ENCODE measurements at regions not wholly inside any gene's neighbourhood (a gene's known extent, or its start where the extent isn't known, plus 50 kb on each side); places are given as distances from the start of the nearest gene placed in this dataset.

DNA sequence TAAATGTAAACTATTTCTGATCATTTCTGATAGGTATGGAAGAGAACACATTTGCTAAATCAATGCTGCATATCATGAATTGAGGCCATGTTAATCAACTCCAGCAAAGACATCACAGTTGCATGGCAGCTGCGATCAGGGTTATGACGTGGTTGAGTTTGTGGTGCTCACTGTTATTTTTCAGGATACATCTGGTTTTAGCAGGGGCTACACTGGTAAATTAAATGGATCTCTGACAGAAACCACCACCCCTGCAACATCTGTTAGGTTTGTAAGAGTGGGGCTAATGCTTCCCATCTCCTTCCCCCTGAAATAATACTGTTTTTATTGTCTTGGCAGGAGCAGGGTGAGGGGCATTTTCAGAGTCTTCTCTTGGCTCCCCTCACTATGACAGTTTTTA, 444.4 kb upstream of the ZNF507 start:
- TF ChIP-seq, protein P1, sequence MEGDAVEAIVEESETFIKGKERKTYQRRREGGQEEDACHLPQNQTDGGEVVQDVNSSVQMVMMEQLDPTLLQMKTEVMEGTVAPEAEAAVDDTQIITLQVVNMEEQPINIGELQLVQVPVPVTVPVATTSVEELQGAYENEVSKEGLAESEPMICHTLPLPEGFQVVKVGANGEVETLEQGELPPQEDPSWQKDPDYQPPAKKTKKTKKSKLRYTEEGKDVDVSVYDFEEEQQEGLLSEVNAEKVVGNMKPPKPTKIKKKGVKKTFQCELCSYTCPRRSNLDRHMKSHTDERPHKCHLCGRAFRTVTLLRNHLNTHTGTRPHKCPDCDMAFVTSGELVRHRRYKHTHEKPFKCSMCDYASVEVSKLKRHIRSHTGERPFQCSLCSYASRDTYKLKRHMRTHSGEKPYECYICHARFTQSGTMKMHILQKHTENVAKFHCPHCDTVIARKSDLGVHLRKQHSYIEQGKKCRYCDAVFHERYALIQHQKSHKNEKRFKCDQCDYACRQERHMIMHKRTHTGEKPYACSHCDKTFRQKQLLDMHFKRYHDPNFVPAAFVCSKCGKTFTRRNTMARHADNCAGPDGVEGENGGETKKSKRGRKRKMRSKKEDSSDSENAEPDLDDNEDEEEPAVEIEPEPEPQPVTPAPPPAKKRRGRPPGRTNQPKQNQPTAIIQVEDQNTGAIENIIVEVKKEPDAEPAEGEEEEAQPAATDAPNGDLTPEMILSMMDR (IDR thresholded peaks at IDR 0.05; ENCODE audit: insufficient read depth, low read length, missing control alignments) = no peak
- POLR2A ChIA-PET = no interaction called here
- CTCF ChIA-PET = no interaction called here
- H3K4me3 ChIP-seq (ENCODE audit: low read depth, low read length) = no peak overlapping the region
- no peak for DNase-seq (ENCODE audit: low read depth, low spot score)

DNA sequence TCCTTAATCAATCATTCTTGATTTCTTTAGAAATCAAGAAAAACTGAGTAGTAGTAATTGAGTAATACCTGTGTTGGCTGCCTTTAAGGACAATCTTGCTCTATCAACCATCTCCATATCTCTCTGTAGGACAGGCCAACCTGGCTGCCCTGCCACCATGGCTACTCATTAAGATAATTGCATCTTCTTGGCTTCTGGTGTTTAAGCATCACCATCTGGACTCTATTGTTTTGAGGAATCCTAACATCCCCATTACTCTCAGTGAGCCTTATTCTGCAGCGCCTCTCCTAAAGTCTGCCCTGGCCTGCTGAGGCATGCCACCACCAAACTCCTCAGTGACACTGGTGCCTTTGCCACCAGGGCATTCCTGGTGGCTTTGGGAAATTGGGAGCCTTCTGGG, 442.6 kb upstream of the ZNF507 start:
- ChIA-PET POLR2A (no interaction called here), CTCF (no interaction called here)
- no peak overlapping the region for H3K4me3 ChIP-seq (ENCODE audit: low read depth, low read length)
- no peak for DNase-seq (ENCODE audit: low read depth, low spot score)
- TF ChIP-seq, protein P1 (IDR thresholded peaks at IDR 0.05; ENCODE audit: insufficient read depth, low read length, missing control alignments) = no peak

DNA sequence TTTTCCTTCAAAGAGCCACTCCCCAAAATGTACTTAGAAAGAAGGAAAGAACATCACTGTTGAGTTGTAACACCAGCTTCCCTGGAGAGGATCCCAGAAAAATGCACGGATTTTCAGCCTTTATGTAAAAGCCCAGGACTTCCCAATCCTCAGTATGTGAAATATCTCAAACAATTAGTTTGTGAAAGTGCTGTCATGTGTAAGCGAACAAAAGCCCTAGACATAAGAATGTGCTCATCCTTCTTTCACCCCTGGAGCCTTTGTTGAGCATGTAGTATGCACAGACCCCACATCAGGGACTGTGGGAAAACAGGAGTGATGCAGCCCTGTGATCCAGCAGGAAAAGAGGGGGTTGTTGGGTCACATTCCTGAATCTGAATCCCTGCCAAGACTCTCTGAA, 441.4 kb upstream of the ZNF507 start:
- ChIA-PET CTCF (no interaction called here), POLR2A (no interaction called here)
- DNase-seq (ENCODE audit: low read depth, low spot score) = no peak
- no peak overlapping the region for H3K4me3 ChIP-seq (ENCODE audit: low read depth, low read length)
- TF ChIP-seq, protein P1 (IDR thresholded peaks at IDR 0.05; ENCODE audit: insufficient read depth, low read length, missing control alignments) = no peak

DNA sequence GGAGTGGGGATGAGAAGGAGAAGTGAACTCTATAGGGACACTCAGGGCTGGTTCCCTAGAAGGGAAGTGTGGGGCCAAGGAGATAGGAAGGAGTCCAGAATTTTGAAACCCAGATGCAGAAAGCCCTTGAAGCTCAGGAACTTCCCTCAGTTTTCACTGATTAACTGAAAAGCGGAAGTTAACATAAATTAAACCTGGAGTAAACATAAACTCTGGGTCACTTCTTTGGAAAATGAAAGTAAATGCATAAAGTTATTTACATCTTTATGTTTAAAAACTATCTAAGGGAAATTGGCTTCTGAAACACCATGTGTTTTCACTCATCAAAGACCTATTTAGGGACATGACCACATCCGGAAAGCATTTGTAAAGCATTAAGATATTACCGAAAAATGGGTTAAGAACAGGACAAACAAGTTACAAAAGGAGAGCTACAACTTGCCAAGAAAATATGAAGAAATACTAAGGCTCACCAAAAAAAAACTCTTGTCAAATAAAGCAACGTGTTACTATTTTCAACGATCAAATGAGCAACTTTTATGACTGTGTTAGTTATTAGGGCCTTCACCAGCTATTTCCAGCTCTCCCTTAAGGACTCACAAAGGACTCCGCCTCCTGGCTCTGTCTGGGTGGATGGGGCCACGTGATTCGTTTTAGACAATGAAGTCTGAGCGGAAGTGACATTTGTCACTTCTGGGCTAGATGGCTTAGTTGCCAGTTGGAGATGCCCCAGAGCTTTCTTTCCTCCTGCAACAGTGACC, 439.1 kb upstream of the ZNF507 start:
- POLR2A ChIA-PET = no interaction called here
- DNase-seq (ENCODE audit: low read depth, low spot score) = no peak
- no peak overlapping the region for H3K4me3 ChIP-seq (ENCODE audit: low read depth, low read length)
- TF ChIP-seq, protein P1 (IDR thresholded peaks at IDR 0.05; ENCODE audit: insufficient read depth, low read length, missing control alignments) = no peak
- CTCF ChIA-PET = no interaction called here

DNA sequence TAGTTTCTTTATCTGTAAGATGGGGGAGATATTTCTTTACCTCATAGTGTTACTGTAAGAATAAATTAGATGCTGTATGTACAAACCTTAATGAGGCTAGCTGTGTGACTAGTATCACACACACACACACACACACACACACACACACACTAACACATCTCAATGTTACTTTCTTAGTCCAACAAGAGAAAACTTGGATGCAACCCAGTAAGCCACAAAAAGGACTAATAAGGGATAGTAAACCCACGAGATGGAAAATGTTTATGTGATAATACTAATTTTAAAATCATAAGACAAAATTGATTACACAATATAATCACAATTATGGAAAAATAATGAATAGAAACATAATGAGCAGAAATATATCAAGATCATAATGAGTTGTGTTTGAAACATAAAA, 437.7 kb upstream of the ZNF507 start:
- POLR2A ChIA-PET = no interaction called here
- CTCF ChIA-PET = no interaction called here
- DNase-seq (ENCODE audit: low read depth, low spot score) = no peak
- TF ChIP-seq, protein P1 (IDR thresholded peaks at IDR 0.05; ENCODE audit: insufficient read depth, low read length, missing control alignments) = no peak
- no peak overlapping the region for H3K4me3 ChIP-seq (ENCODE audit: low read depth, low read length)

DNA sequence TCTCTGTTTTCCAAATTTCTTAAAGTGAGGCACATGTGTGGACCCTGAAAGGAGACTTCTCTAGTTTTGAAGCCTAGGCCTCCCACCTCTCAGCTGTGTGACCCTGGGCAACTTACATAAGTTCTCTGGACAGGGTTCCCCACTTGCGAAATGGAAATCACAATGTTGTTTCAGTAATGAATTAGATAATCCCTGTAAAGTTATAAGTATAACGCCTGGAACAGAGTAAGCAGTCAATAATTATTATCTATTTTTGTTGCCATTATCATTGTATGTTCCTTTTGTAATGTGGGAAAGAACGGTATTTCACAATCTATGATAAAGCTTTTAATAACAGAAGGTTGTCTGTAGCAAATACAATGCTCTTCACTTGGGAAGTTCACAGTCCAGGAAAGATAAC, 437.3 kb upstream of the ZNF507 start:
- ChIA-PET CTCF (no interaction called here), POLR2A (no interaction called here)
- TF ChIP-seq, protein P1 (IDR thresholded peaks at IDR 0.05; ENCODE audit: insufficient read depth, low read length, missing control alignments) = no peak
- no peak overlapping the region for H3K4me3 ChIP-seq (ENCODE audit: low read depth, low read length)
- no peak for DNase-seq (ENCODE audit: low read depth, low spot score)

Measured in AG04449 (cell line).